HCT116 (cell line): ENCODE measurements at regions not wholly inside any gene's neighbourhood (a gene's known extent, or its start where the extent isn't known, plus 50 kb on each side); places are given as distances from the start of the nearest gene placed in this dataset.

Source experiments
- ATAC-seq: fragments of 200-7000 bp; cut with Tn5 transposase; 2 replicates; pipeline ENCODE4 v1.9.1; 2020; ENCODE audit warnings: mild to moderate bottlenecking, moderate library complexity
- BruUV-seq: library from RNA; stranded (reverse); fragments of 400-500 nt; replicated peaks from 2 replicates; lab custom pipeline; 2021; lab: Mats Ljungman, UMichigan
- CTCF ChIA-PET: fragments of 300-600 bp; sonication (Branson Sonifier 250); formaldehyde crosslinking; loops from one replicate; lab custom pipeline; 2021; ENCODE audit warnings: antibody characterized with exemption; lab: Charles Lee
- POLR2A ChIA-PET: fragments of 300-600, 350-600 bp; sonication (Branson Sonifier 250); formaldehyde crosslinking; loops from one replicate; lab custom pipeline; 2021; ENCODE audit warnings: antibody characterized with exemption; lab: Charles Lee
- RAD21 ChIA-PET, 2 experiments: fragments of 300-600 bp; sonication (Branson Sonifier 250); formaldehyde crosslinking; loops; one replicate each; lab custom pipeline; 2023; ENCODE audit warnings: low total read pairs in 2 of 2; ENCODE audit not compliant: uncharacterized antibody in 2 of 2, unreplicated experiment in 2 of 2, low non-redundant PET in 1 of 2; lab: Charles Lee
- DNase-seq: peaks from one replicate; pipeline ENCODE4 v3.0.0-alpha.2; 2010; ENCODE audit warnings: low read depth, low spot score
- H2AFZ ChIP-seq: fragments of 200-600 bp; shearing (Covaris generic), sonication (generic); 2 replicates; pipeline ENCODE4 v1.6.1; 2017; ENCODE audit warnings: low read depth, mixed run types, mixed read lengths, antibody characterized with exemption, low read length; ENCODE audit not compliant: poor library complexity, severe bottlenecking
- H3K27ac ChIP-seq: 2 replicates; pipeline ENCODE4 v1.5.1; 2012; ENCODE audit warnings: low read depth, low read length
- H3K27me3 ChIP-seq: fragments of 200-600 bp; sonication (generic); 2 replicates; pipeline ENCODE4 v1.6.1; 2016; ENCODE audit warnings: mixed run types, low read length, mixed read lengths; ENCODE audit not compliant: insufficient read depth
- H3K36me3 ChIP-seq, 2 experiments: fragments of 200-500 bp in 1 of 2; fragments of 200-600 bp in 1 of 2; sonication (Bioruptor generic) in 1 of 2; sonication (generic) in 1 of 2; 2 replicates each; pipeline versions ENCODE4 v1.5.1 to v1.6.1; 2014 to 2016; ENCODE audit warnings: low read length in 2 of 2, inconsistent platforms in 1 of 2, mixed read lengths in 1 of 2, mixed run types in 1 of 2; ENCODE audit not compliant: insufficient read depth in 2 of 2, control insufficient read depth in 1 of 2
- H3K4me1 ChIP-seq, 2 experiments: fragments of 200-600 bp in 1 of 2; sonication (generic) in 1 of 2; 2 replicates each; pipeline versions ENCODE4 v1.5.1 to v1.6.1; 2012 to 2017; ENCODE audit warnings: low read length in 2 of 2, inconsistent platforms in 1 of 2, mild to moderate bottlenecking in 1 of 2, mixed read lengths in 1 of 2, mixed run types in 1 of 2, moderate library complexity in 1 of 2; ENCODE audit not compliant: insufficient read depth in 2 of 2, control insufficient read depth in 1 of 2
- H3K4me2 ChIP-seq: fragments of 200-600 bp; sonication (generic); 2 replicates; pipeline ENCODE4 v1.6.1; 2017; ENCODE audit warnings: mixed run types, low read length, mixed read lengths
- H3K4me3 ChIP-seq, 2 experiments: fragments of 200-600 bp in 1 of 2; sonication (generic) in 1 of 2; replicated peaks in 1 of 2; 2 replicates each; pipeline ENCODE4 v1.5.1; 2011 to 2016; ENCODE audit warnings: low read length in 2 of 2, control low read depth in 1 of 2, low read depth in 1 of 2, mild to moderate bottlenecking in 1 of 2, mixed read lengths in 1 of 2, mixed run types in 1 of 2
- H3K79me2 ChIP-seq: fragments of 200-600 bp; sonication (generic); 2 replicates; pipeline ENCODE4 v1.6.1; 2017; ENCODE audit warnings: mild to moderate bottlenecking, mixed run types, low read length, moderate library complexity, mixed read lengths; ENCODE audit not compliant: insufficient read depth
- H3K9ac ChIP-seq: fragments of 200-600 bp; sonication (generic); 2 replicates; pipeline ENCODE4 v1.6.1; 2016; ENCODE audit warnings: low read length, mixed read lengths
- H3K9me2 ChIP-seq: fragments of 200-600 bp; sonication (generic), shearing (Covaris generic); 2 replicates; pipeline ENCODE4 v1.6.1; 2017; ENCODE audit warnings: mixed run types, mild to moderate bottlenecking, moderate library complexity; ENCODE audit not compliant: insufficient read depth
- H3K9me3 ChIP-seq, 2 experiments: fragments of 200-500 bp in 1 of 2; fragments of 200-600 bp in 1 of 2; sonication (Bioruptor generic) in 1 of 2; sonication (generic) in 1 of 2; 2 replicates each; pipeline ENCODE4 v1.6.1; 2014 to 2017; ENCODE audit warnings: low read length in 2 of 2, mixed read lengths in 2 of 2, inconsistent platforms in 1 of 2, low read depth in 1 of 2, mild to moderate bottlenecking in 1 of 2, mixed run types in 1 of 2, moderate library complexity in 1 of 2; ENCODE audit not compliant: control insufficient read depth in 1 of 2, insufficient read depth in 1 of 2
- H4K20me1 ChIP-seq: fragments of 200-600 bp; sonication (generic), shearing (Covaris generic); 2 replicates; pipeline ENCODE4 v1.6.1; 2017; ENCODE audit warnings: mixed run types, mild to moderate bottlenecking, moderate library complexity; ENCODE audit not compliant: insufficient read depth
- EGR1 ChIP-seq: IDR thresholded peaks from 2 replicates; pipeline ENCODE4 v1.6.1; 2012; ENCODE audit warnings: low read depth
- FOSL1 ChIP-seq: IDR thresholded peaks from 2 replicates; pipeline ENCODE4 v1.6.1; 2012; ENCODE audit warnings: low read depth
- POLR2AphosphoS5 ChIP-seq: IDR thresholded peaks from 2 replicates; pipeline ENCODE4 v1.6.1; 2011; ENCODE audit warnings: mild to moderate bottlenecking, low read depth, low read length, moderate library complexity
- SRF ChIP-seq: IDR thresholded peaks from 2 replicates; pipeline ENCODE4 v1.6.1; 2012; ENCODE audit warnings: low read depth
- TCF7L2 ChIP-seq: IDR thresholded peaks from 2 replicates; pipeline ENCODE4 v1.7.0; 2011; ENCODE audit warnings: borderline replicate concordance, inconsistent platforms; ENCODE audit not compliant: insufficient read depth, insufficient read length; ENCODE audit errors: extremely low read depth
- ZNF274 ChIP-seq: fragments of 200-500 bp; sonication (Bioruptor generic); IDR thresholded peaks from 2 replicates; pipeline ENCODE4 v1.6.1; 2014; ENCODE audit warnings: mild to moderate bottlenecking, low read depth, low read length, inconsistent platforms
- intact Hi-C: fragments of 100-400 bp; cut with micrococcal nuclease; formaldehyde crosslinking; loops from 2 replicates; pipeline ENCODE4 v1.10.0; 2022
- TF ChIP-seq, protein P1 (sequence below): IDR thresholded peaks from 2 replicates; pipeline ENCODE4 v1.6.1; 2012
- TF ChIP-seq, protein P2 (sequence below): IDR thresholded peaks from 2 replicates; pipeline ENCODE4 v1.6.1; 2012; ENCODE audit warnings: low read depth
- TF ChIP-seq, protein P3 (sequence below), 3 experiments: fragments of 200-600 bp in 1 of 3; sonication (generic) in 1 of 3; IDR thresholded peaks in 2 of 3; conservative IDR thresholded peaks in 1 of 3; 2 replicates each; pipeline ENCODE4 v1.5.1; 2012 to 2017; ENCODE audit warnings: low read depth in 2 of 3, low read length in 2 of 3, antibody characterized with exemption in 1 of 3, borderline replicate concordance in 1 of 3, control low read depth in 1 of 3, mild to moderate bottlenecking in 1 of 3, mixed read lengths in 1 of 3, mixed run types in 1 of 3, moderate library complexity in 1 of 3; ENCODE audit not compliant: insufficient read depth in 1 of 3

DNA sequence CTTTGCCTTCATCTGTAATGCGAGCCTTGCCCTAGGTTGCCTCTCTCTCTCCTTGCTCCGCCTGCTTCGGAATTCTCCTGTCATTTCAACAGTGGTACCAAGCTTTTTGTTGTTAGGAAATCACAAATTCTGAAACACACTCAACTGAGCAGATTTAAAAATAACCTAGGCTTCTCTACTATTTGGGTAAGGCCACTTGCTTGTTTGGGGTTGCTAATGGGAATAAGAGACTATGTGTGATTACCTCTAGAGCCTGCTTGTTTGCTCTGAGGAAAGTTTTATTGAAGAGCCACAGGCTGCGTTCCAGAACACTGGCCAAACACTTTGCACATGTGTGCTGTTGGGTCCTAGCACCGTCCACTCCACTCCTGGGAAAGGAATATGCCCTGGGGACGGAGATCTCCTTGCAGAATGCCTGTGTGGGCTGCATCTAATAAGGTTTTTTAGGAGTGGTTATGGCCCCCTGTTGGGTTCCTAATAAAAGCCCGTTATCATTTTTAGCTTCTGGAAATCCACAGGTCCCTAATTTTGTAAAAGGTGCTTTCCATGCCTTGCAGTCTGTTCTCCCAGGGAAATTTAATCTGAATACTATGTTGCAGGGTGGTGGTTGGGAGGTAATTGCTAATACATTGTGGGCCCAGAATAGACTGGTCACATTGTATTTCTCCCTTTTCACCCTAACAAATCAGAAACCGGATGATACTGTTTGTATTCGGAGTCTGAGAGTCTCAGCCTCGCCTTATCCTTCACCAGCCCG is 68.7 kb upstream of the KLF6 start:
- ATAC-seq: no peak
- Histone ChIP-seq H3K27ac (peak overlapping the region; percentile 90), H2AFZ (peak overlapping the region; percentile 38), H3K79me2 (no peaks in the 10 kb centered on the region), H3K4me1 (peaks cover 37 to 52% of the 10 kb centered on the region in 2 experiments), H3K27me3 (no peaks in the 10 kb centered on the region), H3K9me2 (no peaks in the 10 kb centered on the region), H3K4me2 (peak overlapping the region; percentile 63), H3K9me3 (no peaks in the 10 kb centered on the region), H3K9ac (peak overlapping the region; percentile 59), H3K36me3 (no peaks in the 10 kb centered on the region), H3K4me3 (no peak overlapping the region), H4K20me1 (no peaks in the 10 kb centered on the region)
- intact Hi-C loops: loop anchor here (2.0 to 5.0 kb wide), 2 partner anchors 71 to 91 kb away; no protein-coding TSS in a partner anchor
- DNase-seq: no peak
- no peak for TF ChIP-seq POLR2AphosphoS5
- peak; percentile 12; the same call in 1 of the 2 replicates for TF ChIP-seq FOSL1
- BruUV-seq: no TSS peak
- RAD21 ChIA-PET: interaction anchor here in 1 of 2 experiments (1.4 kb wide), 1 partner anchor 36 kb away, joined by 3 read pairs; no protein-coding TSS in a partner anchor
- CTCF ChIA-PET: no interaction called here
- POLR2A ChIA-PET: interaction anchor here (0.8 to 3.0 kb wide), 5 partner anchors 25 to 71 kb away, joined by 4 to 39 read pairs (median 6); partner anchors contain the start of gene KLF6

DNA sequence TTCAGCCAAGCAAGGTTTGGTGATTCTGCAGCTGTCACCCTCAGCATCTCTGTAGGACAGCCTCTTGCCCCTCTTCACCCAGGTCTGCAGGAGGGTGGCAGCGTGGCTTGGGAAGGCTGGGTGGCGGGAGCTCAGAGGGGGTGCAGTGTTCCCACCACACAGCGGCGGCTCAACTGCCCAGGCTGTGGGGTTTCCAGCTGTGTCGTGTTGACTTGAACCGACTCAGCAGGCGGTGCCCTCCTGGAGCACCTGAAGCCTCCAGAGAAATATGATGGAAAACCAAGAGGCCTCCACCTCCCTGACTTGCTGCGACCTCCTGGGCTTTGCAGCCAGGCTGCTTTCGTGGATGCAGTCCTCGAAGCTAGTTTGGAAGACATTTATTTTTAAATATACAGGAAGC is 68.0 kb upstream of the KLF6 start:
- DNase-seq (no peak), ATAC-seq (peak; percentile 43; the same call in 1 of the 2 replicates)
- Histone ChIP-seq H3K9me3 (no peaks in the 10 kb centered on the region), H3K27me3 (no peaks in the 10 kb centered on the region), H3K9me2 (no peaks in the 10 kb centered on the region), H3K27ac (peak overlapping the region; percentile 90), H3K79me2 (no peaks in the 10 kb centered on the region), H3K4me2 (peak overlapping the region; percentile 63), H3K4me1 (peaks cover 37 to 59% of the 10 kb centered on the region in 2 experiments), H3K36me3 (no peaks in the 10 kb centered on the region), H3K9ac (peak overlapping the region; percentile 59), H2AFZ (peak overlapping the region; percentile 38), H3K4me3 (no peak overlapping the region; a peak in 1 of 4 replicates), H4K20me1 (no peaks in the 10 kb centered on the region)
- TSS peak; percentile 91 for BruUV-seq
- POLR2A ChIA-PET: interaction anchor here (1.5 to 3.0 kb wide), 6 partner anchors 22 to 78 kb away, joined by 4 to 39 read pairs (median 6); partner anchors contain the start of gene KLF6
- intact Hi-C loops: loop anchor here (2.0 to 5.0 kb wide), 2 partner anchors 70 to 91 kb away; no protein-coding TSS in a partner anchor
- CTCF ChIA-PET: no interaction called here
- RAD21 ChIA-PET: interaction anchor here (0.6 to 1.4 kb wide), 3 partner anchors 36 to 68 kb away, joined by 3 to 5 read pairs (median 5); partner anchors contain the start of gene KLF6 (in 2 of the 2)
- TF ChIP-seq SRF (no peak), POLR2AphosphoS5 (no peak), ZNF274 (no peak), TCF7L2 (no peak), EGR1 (no peak)
- TF ChIP-seq, protein P1, sequence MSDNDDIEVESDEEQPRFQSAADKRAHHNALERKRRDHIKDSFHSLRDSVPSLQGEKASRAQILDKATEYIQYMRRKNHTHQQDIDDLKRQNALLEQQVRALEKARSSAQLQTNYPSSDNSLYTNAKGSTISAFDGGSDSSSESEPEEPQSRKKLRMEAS: no peak
- TF ChIP-seq, protein P2, sequence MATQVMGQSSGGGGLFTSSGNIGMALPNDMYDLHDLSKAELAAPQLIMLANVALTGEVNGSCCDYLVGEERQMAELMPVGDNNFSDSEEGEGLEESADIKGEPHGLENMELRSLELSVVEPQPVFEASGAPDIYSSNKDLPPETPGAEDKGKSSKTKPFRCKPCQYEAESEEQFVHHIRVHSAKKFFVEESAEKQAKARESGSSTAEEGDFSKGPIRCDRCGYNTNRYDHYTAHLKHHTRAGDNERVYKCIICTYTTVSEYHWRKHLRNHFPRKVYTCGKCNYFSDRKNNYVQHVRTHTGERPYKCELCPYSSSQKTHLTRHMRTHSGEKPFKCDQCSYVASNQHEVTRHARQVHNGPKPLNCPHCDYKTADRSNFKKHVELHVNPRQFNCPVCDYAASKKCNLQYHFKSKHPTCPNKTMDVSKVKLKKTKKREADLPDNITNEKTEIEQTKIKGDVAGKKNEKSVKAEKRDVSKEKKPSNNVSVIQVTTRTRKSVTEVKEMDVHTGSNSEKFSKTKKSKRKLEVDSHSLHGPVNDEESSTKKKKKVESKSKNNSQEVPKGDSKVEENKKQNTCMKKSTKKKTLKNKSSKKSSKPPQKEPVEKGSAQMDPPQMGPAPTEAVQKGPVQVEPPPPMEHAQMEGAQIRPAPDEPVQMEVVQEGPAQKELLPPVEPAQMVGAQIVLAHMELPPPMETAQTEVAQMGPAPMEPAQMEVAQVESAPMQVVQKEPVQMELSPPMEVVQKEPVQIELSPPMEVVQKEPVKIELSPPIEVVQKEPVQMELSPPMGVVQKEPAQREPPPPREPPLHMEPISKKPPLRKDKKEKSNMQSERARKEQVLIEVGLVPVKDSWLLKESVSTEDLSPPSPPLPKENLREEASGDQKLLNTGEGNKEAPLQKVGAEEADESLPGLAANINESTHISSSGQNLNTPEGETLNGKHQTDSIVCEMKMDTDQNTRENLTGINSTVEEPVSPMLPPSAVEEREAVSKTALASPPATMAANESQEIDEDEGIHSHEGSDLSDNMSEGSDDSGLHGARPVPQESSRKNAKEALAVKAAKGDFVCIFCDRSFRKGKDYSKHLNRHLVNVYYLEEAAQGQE: no peak
- TF ChIP-seq, protein P3, sequence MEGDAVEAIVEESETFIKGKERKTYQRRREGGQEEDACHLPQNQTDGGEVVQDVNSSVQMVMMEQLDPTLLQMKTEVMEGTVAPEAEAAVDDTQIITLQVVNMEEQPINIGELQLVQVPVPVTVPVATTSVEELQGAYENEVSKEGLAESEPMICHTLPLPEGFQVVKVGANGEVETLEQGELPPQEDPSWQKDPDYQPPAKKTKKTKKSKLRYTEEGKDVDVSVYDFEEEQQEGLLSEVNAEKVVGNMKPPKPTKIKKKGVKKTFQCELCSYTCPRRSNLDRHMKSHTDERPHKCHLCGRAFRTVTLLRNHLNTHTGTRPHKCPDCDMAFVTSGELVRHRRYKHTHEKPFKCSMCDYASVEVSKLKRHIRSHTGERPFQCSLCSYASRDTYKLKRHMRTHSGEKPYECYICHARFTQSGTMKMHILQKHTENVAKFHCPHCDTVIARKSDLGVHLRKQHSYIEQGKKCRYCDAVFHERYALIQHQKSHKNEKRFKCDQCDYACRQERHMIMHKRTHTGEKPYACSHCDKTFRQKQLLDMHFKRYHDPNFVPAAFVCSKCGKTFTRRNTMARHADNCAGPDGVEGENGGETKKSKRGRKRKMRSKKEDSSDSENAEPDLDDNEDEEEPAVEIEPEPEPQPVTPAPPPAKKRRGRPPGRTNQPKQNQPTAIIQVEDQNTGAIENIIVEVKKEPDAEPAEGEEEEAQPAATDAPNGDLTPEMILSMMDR (IDR thresholded peaks at IDR 0.05 in 2 of 3, conservative IDR thresholded peaks at IDR 0.05 in 1 of 3; ENCODE audit: borderline replicate concordance in 1 of 3, insufficient read depth in 1 of 3, low read depth in 2 of 3, low read length in 2 of 3): no peak
